K562 (cell line): ENCODE measurements at regions not wholly inside any gene's neighbourhood (a gene's known extent, or its start where the extent isn't known, plus 50 kb on each side); places are given as distances from the start of the nearest gene placed in this dataset.

Source experiments
- ATAC-seq: fragments of 200-7000 bp; cut with Tn5 transposase; 3 replicates; pipeline ENCODE4 v1.9.1; 2020; ENCODE audit warnings: moderate library complexity
- BruUV-seq: library from RNA; stranded (reverse); fragments of 400-500 nt; replicated peaks from 2 replicates; lab custom pipeline; 2021; lab: Mats Ljungman, UMichigan
- CTCF ChIA-PET: fragments of 300-600 bp; formaldehyde crosslinking; extraction: SDS; loops from one replicate; lab custom pipeline; 2021; ENCODE audit warnings: low intra/inter-chr PET ratio; lab: Yijun Ruan, JAX
- POLR2A ChIA-PET: fragments of 300-600, 350-650 bp; sonication (Branson Sonifier 250); formaldehyde crosslinking; extraction: SDS; loops from one replicate; lab custom pipeline; 2021; ENCODE audit warnings: antibody characterized with exemption, inconsistent platforms; lab: Yijun Ruan, JAX
- DNase-seq, 4 experiments: peaks; one replicate each; pipeline versions ENCODE4 v3.0.0 to v3.0.0-alpha.2; 2011 to 2018; ENCODE audit warnings: low spot score in 3 of 4, mixed read lengths in 3 of 4; ENCODE audit errors: extremely low read depth in 1 of 4
- FAIRE-seq: peaks from 2 replicates; lab custom pipeline; 2011; peaks lifted over from hg19 to GRCh38; lab: Jason Lieb, UNC
- H2AFZ ChIP-seq: 2 replicates; pipeline ENCODE4 v1.6.0; 2011; ENCODE audit warnings: low read depth, low read length, control low read depth, inconsistent platforms
- H3K27ac ChIP-seq: fragments of 200-600 bp; 3 replicates; pipeline ENCODE4 v1.8.0; 2011; ENCODE audit warnings: low read depth, mild to moderate bottlenecking, control low read depth, inconsistent platforms, low read length, moderate library complexity, mixed read lengths; ENCODE audit errors: extremely low read depth
- H3K27me3 ChIP-seq, 2 experiments: fragments of 300-600 bp in 1 of 2; 2 replicates in 1 of 2; 3 replicates in 1 of 2; pipeline versions ENCODE4 v1.6.0 to v1.8.0; 2011; ENCODE audit warnings: inconsistent platforms in 2 of 2, low read length in 2 of 2, mild to moderate bottlenecking in 1 of 2, mixed read lengths in 1 of 2, moderate library complexity in 1 of 2; ENCODE audit not compliant: control insufficient read depth in 2 of 2, insufficient read depth in 2 of 2
- H3K36me3 ChIP-seq: fragments of 300-600 bp; 3 replicates; pipeline ENCODE4 v1.8.0; 2011; ENCODE audit warnings: mild to moderate bottlenecking, low read length, inconsistent platforms; ENCODE audit not compliant: control insufficient read depth, insufficient read depth
- H3K4me1 ChIP-seq, 2 experiments: fragments of 200-600 bp in 1 of 2; replicated peaks in 1 of 2; 2 replicates in 1 of 2; 3 replicates in 1 of 2; pipeline versions ENCODE4 v1.5.1 to v1.8.0; 2011; ENCODE audit warnings: inconsistent platforms in 2 of 2, low read length in 2 of 2, mild to moderate bottlenecking in 1 of 2, mixed read lengths in 1 of 2, moderate library complexity in 1 of 2; ENCODE audit not compliant: control insufficient read depth in 2 of 2, insufficient read depth in 2 of 2
- H3K4me2 ChIP-seq: 2 replicates; pipeline ENCODE4 v1.6.1; 2011; ENCODE audit warnings: low read length, control low read depth, inconsistent platforms, mixed read lengths; ENCODE audit not compliant: insufficient read depth
- H3K4me3 ChIP-seq: fragments of 200-600 bp; sonication (generic), shearing (Covaris generic); 2 replicates; pipeline ENCODE4 v1.5.1; 2016; ENCODE audit warnings: control low read depth, inconsistent platforms
- H3K79me2 ChIP-seq: fragments of 200-600 bp; 3 replicates; pipeline ENCODE4 v1.8.0; 2011; ENCODE audit warnings: low read length, inconsistent platforms; ENCODE audit not compliant: control insufficient read depth, insufficient read depth
- H3K9ac ChIP-seq, 2 experiments: 2 replicates each; pipeline versions ENCODE4 v1.6.0 to v1.6.1; 2011; ENCODE audit warnings: low read depth in 2 of 2, low read length in 2 of 2, control low read depth in 1 of 2, inconsistent platforms in 1 of 2, mild to moderate bottlenecking in 1 of 2, mixed read lengths in 1 of 2; ENCODE audit not compliant: insufficient read depth in 1 of 2
- H3K9me1 ChIP-seq: one replicate; pipeline ENCODE4 v1.6.0; 2011; ENCODE audit warnings: inconsistent platforms, mild to moderate bottlenecking, low read length, moderate library complexity; ENCODE audit not compliant: control insufficient read depth, insufficient read depth
- H3K9me3 ChIP-seq: replicated peaks from 2 replicates; pipeline ENCODE4 v1.5.1; 2011; ENCODE audit warnings: low read depth, low read length, inconsistent platforms; ENCODE audit not compliant: control insufficient read depth, insufficient read depth
- H4K20me1 ChIP-seq: replicated peaks from 2 replicates; pipeline ENCODE4 v1.6.1; 2011; ENCODE audit warnings: low read length, inconsistent platforms, mixed read lengths; ENCODE audit not compliant: control insufficient read depth, insufficient read depth
- ARID1B ChIP-seq: fragments of 450-650 bp; IDR thresholded peaks from 2 replicates; pipeline ENCODE4 v1.6.1; 2016; ENCODE audit warnings: antibody characterized with exemption, mild to moderate bottlenecking, inconsistent platforms
- ATF4 ChIP-seq: fragments of 450-650 bp; formaldehyde crosslinking; IDR thresholded peaks from 2 replicates; pipeline ENCODE4 v1.4.0; 2022; ENCODE audit warnings: mild to moderate bottlenecking, moderate library complexity
- MGA ChIP-seq: fragments of 450-650 bp; IDR thresholded peaks from 2 replicates; pipeline ENCODE4 v1.6.1; 2016; ENCODE audit warnings: mild to moderate bottlenecking, moderate library complexity
- MYC ChIP-seq, 2 experiments: fragments of 250-450 bp in 1 of 2; sonication (Bioruptor Pico) in 1 of 2; IDR thresholded peaks; 2 replicates each; pipeline versions ENCODE4 v1.5.1 to v1.6.1; 2012 to 2021; ENCODE audit warnings: low read depth in 2 of 2, borderline replicate concordance in 1 of 2, improper control_type of control experiment in 1 of 2, low read length in 1 of 2, mild to moderate bottlenecking in 1 of 2, moderate library complexity in 1 of 2
- PYGO2 ChIP-seq: fragments of 450-650 bp; IDR thresholded peaks from 2 replicates; pipeline ENCODE4 v1.6.1; 2016; ENCODE audit warnings: mild to moderate bottlenecking, missing genetic modification characterization, moderate library complexity, missing compliant biosample characterization
- TEAD4 ChIP-seq, 2 experiments: sonication (generic) in 1 of 2; formaldehyde crosslinking in 1 of 2; IDR thresholded peaks; 2 replicates each; pipeline versions ENCODE4 v1.6.1 to v1.8.0; 2012 to 2022; ENCODE audit warnings: borderline replicate concordance in 1 of 2, inconsistent platforms in 1 of 2, low read length in 1 of 2, mild to moderate bottlenecking in 1 of 2, missing genetic modification reagents in 1 of 2
- ZC3H8 ChIP-seq: fragments of 450-650 bp; IDR thresholded peaks from 2 replicates; pipeline ENCODE4 v1.6.1; 2017
- WGBS: fragments of 100-300 bp; shearing (Covaris generic); methylation state at CpG from one replicate; pipeline ENCODE4 v1.1.6; 2016; ENCODE audit warnings: low coverage, mixed read lengths; ENCODE audit not compliant: insufficient coverage; ENCODE audit errors: missing lambda C conversion rate; 5-methylcytosine and 5-hydroxymethylcytosine counted together
- in situ Hi-C: fragments of 300-500 bp; cut with MboI; formaldehyde crosslinking; loops from 4 replicates; pipeline ENCODE4 v1.15.0; 2018; ENCODE audit warnings: inconsistent platforms, mixed read lengths
- intact Hi-C: fragments of 100-400 bp; cut with micrococcal nuclease; formaldehyde crosslinking; loops from 2 replicates; pipeline ENCODE4 v1.14.2; 2022

- no TSS peak for BruUV-seq
- H3K4me1 ChIP-seq = no peaks in the 10 kb centered on the region; a peak in 2 of 5 replicates
- no peaks in the 10 kb centered on the region for H4K20me1 ChIP-seq
- H3K27ac ChIP-seq = peak overlapping the region; percentile 72; the same call in 2 of the 3 replicates
- H3K36me3 ChIP-seq = peaks cover 36% of the 10 kb centered on the region
- ATAC-seq = peak; percentile 87
- DNase-seq = peak in 1 of 4 experiments; percentile 51
- in situ Hi-C loops (no loop called here), intact Hi-C loops (no loop called here)
- WGBS = 67% methylated on average over 4 of the region's 4 CpGs
- H3K4me2 ChIP-seq = no peak overlapping the region
- no peaks in the 10 kb centered on the region for H3K9me3 ChIP-seq
- peak; percentile 42 for FAIRE-seq
- peaks cover 5% of the 10 kb centered on the region; the same call in 2 of the 3 replicates for H3K79me2 ChIP-seq
- no peak overlapping the region for H3K9ac ChIP-seq
- H3K4me3 ChIP-seq = no peak overlapping the region
- H2AFZ ChIP-seq = no peak overlapping the region
- peaks cover 6% of the 10 kb centered on the region for H3K9me1 ChIP-seq
- H3K27me3 ChIP-seq = no peaks in the 10 kb centered on the region
- POLR2A ChIA-PET = no interaction called here
- CTCF ChIA-PET = no interaction called here
- TF ChIP-seq ARID1B (peak; percentile 67), MYC (IDR thresholded peaks at IDR 0.05; ENCODE audit: low read depth, low read length) (peak; percentile 85), MYC (CRISPR knock-in tag; IDR thresholded peaks at IDR 0.05; ENCODE audit: borderline replicate concordance, low read depth) (no peak), MGA (peak; percentile 80), ZC3H8 (no peak), ATF4 (CRISPR knock-in tag) (peak; percentile 74), TEAD4 (IDR thresholded peaks at IDR 0.05; ENCODE audit: low read length) (no peak; the same call in 1 of the 2 replicates), TEAD4 (CRISPR knock-in tag; IDR thresholded peaks at IDR 0.05; ENCODE audit: borderline replicate concordance) (no peak), PYGO2 (tag) (no peak)
These were observed 883.0 kb downstream of the TBC1D22A start for GRCh38 chr22:47645450-47645914.
